ENCODE measurements at regions not wholly inside any gene's neighbourhood (a gene's known extent, or its start where the extent isn't known, plus 50 kb on each side); places are given as distances from the start of the nearest gene placed in this dataset.

GRCh38 chr15:61798631-61799030, 261.6 kb downstream of the VPS13C start:
- no peak for DNase-seq

DNA sequence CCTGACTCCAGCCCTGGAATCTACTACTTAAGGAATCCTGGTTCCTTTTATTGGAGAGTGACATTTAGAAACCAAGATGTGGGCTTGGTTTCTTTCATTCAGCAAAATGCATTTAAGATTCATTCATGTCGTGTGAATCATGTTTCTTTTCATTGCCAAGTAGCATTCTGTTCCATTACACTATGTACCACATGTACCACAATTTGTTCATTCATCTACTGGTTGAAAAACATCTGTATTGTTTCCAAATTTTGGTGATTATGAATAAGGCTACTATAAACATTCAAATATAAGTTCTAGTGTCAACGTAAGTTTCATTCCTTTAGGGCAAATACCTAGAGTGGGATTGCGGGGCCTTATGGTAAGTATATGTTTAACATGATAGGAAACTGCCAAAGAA, 264.2 kb downstream of the VPS13C start:
- no peak for DNase-seq

GRCh38 chr15:61794881-61795280, 265.4 kb downstream of the VPS13C start:
- no peak for DNase-seq

DNA sequence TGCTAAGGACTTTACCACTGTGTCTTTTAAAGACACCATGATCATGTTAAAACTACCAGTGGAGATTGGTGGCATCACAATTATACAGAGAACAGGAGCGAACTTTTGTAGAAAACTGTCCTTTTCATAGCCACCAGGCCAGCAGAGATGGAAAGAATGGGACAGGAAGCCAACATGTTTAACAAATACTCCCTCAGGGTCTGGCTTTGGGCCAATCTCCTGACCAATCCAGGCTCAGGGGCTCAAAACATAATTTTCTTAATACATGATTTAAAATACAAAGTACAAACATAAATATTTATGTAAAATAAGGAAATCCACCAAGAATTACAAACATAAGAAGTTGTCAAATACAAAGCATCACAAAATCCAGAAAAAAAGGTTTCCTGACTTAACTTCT, 266.0 kb downstream of the VPS13C start:
- no peak for DNase-seq

GRCh38 chr15:61784734-61785133, 275.5 kb downstream of the VPS13C start:
- DNase-seq = no peak

GRCh38 chr15:61780278-61780980, 279.8 kb downstream of the VPS13C start:
- no peak for DNase-seq

GRCh38 chr15:61777689-61778088, 282.6 kb downstream of the VPS13C start:
- DNase-seq = no peak

- no peak for DNase-seq
Measured at GRCh38 chr15:61769557-61769956, 290.7 kb downstream of the VPS13C start.

DNA sequence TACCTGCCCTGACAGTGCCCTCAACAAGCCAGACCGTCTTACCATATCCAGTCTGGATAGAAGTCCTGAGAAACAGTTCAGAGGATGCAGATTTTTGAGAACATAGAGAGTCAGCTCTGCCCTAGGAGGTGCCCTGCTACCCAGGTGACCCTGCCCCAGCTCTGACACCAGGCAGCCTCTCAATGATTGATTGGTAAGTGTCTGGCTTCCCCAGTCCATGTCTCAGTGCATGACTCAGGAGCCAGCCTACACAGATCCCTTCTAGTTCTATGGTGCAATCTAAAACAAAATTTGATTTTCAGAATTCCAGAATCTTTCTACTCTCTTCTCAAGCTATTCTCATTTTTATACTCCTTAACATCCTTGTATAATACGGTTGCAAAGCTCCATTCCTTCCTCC, 292.1 kb downstream of the VPS13C start:
- DNase-seq = no peak

GRCh38 chr15:61764981-61765380, 295.3 kb downstream of the VPS13C start:
- no peak for DNase-seq

DNA sequence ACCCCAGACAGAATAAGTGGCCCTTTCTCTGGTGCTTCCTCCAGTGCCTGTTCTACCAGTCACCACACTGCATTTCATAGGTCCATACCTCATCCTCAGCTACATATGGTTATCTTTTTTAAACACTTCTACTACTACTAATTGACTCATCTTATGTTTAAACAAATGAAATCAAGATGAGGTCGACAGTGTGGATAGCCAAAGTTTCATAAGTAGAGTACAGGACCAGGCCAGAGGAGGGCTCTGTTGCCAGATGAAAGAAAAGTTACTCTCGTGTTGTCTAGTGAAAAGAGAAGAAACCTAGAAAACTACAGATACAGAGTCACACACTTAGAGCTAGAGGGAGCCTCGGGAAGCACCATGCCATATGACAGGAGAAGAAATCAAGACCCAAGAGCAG, 296.1 kb downstream of the VPS13C start:
- no peak for DNase-seq

DNA sequence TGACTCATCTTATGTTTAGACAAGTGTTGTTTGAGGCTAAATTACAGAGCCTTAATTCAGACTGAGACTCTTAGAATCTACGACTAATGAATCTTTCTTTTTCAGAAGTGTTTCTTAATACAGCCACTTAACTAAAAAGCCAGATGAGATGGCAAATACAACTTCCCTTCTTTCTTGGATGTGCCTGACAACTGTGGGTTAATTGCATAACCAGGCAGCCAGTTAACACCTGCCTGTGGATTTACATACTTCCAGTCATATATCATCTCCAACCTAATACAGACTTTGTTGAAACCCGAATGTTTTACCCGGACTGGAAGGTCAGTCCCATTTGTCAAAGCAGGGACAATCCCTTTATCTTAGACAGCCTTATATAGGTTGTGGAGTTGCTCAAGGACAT, 297.6 kb downstream of the VPS13C start:
- DNase-seq = no peak

DNA sequence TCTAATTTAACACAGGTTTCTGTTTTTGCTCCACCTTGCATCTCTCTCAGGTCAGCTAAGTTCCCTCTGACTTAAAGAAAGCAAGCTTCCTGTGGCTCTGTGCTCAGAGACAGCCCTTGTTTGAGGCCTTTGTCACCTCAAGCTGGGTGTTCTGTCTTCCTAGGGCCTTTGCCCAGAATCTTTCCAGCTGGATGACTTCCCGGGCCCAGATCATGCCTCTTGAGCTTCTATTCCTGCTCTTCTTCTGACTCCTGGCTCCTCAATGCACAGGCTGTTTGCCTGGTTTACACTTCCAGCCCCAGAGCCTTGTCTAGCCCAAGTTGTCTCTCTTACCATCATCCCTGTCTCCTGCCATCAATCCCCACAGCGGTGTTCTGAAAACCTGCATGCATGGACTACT, 300.6 kb downstream of the VPS13C start:
- DNase-seq = no peak

- DNase-seq = no peak
Measured at GRCh38 chr15:61756071-61756820, 304.0 kb downstream of the VPS13C start.

DNA sequence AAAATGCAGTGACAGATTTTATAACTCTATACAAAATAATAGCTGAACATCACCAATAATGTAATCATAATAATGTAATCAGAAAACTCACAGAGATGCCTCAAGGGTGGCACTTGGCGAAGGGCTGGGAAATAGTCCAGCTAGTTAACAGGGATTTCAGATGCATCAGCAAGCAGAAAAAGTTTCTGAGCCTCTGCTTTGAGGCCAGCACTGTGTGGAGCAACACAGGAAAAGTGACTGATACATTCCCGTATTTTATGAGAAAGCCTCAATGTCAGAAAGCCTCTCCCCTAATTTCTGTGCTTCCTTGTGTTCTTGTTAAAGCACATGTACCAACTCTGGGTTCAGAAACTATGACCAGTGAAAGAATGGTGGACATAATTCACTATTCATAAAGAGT, 304.8 kb downstream of the VPS13C start:
- DNase-seq = no peak

DNA sequence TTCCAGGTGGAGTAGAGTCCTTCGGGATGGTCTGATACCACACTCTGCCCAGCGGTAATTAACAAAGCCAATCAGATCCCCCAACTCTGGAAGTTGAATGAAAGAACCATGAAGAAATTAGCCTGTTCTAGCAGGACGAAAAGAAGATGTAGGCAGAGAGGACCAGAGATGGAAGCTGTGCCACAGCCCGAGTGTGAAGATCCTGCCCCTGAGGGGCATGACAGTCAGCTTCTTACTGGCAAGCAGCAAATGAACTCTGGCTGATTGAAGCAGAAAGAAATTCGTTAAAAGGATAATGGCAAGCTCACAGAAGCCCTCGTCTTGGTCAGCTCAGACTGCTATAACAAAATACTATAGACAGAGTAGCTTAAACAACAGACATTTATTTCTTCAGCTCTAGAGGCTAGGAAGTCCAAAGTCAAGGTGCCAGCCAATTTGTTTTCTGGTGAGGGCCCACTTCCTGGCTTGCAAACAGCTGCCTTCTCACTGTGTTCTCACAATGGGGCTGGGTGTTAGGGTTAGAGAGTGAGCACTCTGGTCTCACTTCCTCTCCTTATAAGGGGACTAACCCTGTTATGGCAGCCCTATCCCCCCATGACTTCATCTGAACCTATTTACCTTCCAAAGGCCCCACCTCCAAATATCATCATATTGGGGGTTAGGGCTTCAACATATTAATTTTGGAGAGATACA, 307.1 kb downstream of the VPS13C start:
- no peak for DNase-seq

- no peak for DNase-seq
Measured at GRCh38 chr15:61752001-61752400, 308.2 kb downstream of the VPS13C start.

GRCh38 chr15:61750271-61751084, 309.8 kb downstream of the VPS13C start:
- DNase-seq = no peak

GRCh38 chr15:61749169-61749568, 311.1 kb downstream of the VPS13C start:
- no peak for DNase-seq

DNA sequence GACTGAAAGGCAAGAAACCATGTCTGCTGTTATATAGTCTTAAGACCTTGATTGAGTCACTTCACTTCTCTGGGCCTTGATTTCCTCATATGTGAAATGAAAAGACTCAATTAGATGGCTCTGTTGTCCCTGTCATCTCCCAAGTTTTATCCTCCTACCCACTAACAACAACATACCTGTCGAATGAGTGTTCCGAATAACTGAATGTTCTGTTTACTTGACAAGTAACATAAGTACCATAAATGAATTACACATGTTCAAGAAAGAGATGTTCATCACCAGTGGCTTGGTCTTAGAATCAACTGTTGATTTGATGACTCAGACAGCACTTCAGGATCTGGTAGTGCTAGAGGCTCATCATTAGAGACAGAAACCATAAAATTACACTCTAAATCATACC, 311.7 kb downstream of the VPS13C start:
- DNase-seq = no peak

- no peak for DNase-seq
Measured at GRCh38 chr15:61746589-61746988, 313.7 kb downstream of the VPS13C start.

DNA sequence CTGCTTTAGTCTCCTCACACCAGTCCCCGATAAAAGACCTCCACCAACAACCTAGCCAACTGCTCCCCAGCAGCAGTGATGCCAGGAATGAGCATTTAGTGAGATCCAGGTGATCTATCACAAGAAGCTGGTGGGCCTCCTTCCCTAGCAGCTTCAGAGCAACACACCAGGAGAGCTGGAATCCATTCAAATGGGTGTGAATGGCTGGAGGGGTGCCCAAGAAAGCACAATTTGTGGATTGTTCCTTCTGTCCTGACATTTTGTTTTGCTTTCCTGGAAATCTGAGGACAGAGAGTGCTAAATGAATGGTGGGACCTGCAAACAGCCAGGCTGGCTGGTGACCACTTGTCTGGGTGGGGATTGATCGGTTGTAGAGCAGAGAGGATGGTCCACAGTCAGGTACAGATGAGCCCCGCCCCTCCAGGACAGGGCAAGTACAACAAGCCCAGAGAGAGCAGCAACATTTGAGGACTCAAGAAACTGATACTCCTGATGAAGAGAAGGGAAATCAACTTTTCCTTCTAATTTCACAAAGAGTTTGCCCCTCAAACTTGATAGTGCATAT, 316.8 kb downstream of the VPS13C start:
- no peak for DNase-seq

DNA sequence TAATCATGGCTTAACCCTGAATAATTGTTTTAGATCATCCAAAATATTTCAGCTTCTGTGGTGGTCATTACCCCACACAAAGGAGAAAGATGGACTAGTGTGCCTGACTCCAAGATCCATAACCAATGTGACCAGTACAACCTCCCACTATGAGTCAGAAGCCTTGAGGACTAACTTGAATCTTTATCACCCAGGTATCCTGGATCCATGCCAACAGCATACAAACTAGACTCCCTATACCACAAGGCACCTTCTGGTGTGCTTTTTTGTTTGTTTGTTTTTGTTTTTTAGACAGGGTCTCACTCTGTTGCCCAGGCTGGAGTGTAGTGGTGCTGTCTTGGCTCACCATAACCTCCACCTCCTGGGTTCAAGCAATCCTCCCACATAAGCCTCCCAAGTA, 317.7 kb downstream of the VPS13C start:
- no peak for DNase-seq

Data from NCI-H1930 (cell line).